HT1080 (cell line): ENCODE measurements at regions not wholly inside any gene's neighbourhood (a gene's known extent, or its start where the extent isn't known, plus 50 kb on each side); places are given as distances from the start of the nearest gene placed in this dataset.

Experiments used
- DNase-seq: peaks from one replicate; pipeline ENCODE4 v3.0.0-alpha.2; 2015; ENCODE audit warnings: low read depth

GRCh38 chr4:24368801-24369200 lies 215.6 kb downstream of the DHX15 start:
- DNase-seq = no peak

DNA sequence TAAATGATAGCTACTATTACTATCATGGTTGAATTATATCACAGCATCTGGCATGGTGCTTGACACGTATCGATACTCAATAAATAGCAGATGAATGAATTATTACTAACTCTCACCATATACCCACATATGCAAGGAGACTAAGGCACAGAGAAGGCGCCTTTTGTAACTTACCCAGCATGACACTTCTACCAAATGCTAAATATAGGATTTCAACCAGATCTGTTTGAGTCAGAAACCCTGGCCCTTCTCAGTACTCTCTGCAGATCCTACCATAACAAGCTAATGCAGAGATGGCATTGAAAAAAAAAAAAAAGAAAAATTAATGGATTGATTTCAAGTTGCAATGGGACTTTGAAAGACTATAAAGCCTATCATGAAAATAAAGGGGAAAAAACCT lies 219.5 kb downstream of the DHX15 start:
- DNase-seq = no peak

- DNase-seq = no peak
These were observed 220.1 kb downstream of the DHX15 start for GRCh38 chr4:24364249-24364648.

GRCh38 chr4:24363751-24364150 lies 220.6 kb downstream of the DHX15 start:
- DNase-seq = no peak

DNA sequence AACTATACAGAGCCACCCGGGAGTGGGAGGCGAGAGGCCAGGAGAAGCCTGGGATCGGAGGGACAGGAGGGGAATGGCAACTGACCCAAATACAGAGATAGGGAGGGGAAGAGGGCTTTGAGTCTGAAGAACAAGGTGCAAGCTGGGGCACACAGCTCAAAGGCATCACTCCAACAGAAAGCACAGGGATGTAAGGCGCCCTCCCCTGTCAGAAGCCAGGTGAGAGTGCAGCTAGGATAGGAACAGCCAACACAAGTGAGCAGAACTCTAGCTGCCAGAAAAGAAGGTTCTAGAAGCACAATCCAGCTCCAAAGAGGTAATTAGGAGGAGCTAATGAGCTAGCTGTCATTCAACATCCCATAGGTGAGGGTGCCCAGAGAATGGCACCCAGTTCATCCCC lies 232.2 kb downstream of the DHX15 start:
- DNase-seq = no peak

DNA sequence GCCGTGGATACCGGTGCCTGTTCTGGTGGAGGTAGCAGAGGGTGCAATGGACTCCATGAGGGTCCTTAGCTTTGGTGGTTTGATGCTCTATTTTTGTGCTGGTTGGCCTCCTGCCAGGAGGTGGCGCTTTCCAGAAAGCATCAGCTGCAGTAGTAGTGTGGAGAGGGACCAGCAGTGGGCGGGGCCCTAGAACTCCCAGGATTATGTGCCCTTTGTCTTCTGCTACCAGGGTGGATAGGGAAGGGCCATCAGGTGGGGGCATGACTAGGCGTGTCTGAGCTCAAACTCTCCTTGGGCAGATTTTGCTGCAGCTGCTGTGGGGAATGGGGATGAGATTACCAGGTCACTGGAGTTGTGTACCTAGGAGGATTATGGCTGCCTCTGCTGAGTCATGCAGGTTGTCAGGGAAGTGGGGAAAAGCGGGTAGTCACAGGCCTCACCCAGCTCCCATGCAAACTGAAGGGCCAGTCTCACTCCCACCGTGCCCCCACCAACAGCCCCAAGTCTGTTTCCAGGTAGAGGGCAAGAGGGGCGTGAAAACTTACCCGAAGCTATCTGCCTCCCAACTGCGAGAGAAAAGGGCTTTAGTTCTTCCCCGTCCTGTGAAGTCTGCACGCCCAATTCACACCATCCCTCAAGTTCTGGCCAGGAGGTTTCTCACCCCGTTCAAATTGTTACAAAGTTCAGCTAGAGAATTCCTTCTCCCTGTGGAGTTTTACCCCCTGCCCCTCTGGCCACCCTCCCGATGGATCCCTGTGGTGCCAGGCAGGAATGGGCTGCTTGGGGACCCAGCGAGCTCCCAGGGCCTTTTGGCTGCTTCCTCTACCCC lies 235.0 kb downstream of the DHX15 start:
- peak; percentile 18 for DNase-seq

DNA sequence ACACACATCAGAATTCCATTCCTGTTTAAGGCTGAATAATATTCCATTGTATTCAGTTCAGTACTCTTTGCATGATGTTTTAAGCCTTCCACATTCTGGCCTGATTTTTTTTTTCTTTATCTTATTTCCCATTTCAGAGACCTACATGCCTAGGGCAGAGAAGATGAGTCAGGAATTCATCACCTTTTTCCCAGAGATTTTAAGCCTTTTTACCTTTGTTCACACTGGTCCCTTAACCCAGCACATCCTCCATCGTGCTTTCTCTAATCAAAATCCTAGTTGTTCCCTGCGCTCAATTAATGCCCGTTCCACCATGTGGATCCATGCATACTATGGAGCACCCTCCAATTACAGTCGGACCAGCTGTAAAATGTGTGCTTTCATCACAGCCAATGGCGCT lies 245.1 kb downstream of the DHX15 start:
- no peak for DNase-seq

DNA sequence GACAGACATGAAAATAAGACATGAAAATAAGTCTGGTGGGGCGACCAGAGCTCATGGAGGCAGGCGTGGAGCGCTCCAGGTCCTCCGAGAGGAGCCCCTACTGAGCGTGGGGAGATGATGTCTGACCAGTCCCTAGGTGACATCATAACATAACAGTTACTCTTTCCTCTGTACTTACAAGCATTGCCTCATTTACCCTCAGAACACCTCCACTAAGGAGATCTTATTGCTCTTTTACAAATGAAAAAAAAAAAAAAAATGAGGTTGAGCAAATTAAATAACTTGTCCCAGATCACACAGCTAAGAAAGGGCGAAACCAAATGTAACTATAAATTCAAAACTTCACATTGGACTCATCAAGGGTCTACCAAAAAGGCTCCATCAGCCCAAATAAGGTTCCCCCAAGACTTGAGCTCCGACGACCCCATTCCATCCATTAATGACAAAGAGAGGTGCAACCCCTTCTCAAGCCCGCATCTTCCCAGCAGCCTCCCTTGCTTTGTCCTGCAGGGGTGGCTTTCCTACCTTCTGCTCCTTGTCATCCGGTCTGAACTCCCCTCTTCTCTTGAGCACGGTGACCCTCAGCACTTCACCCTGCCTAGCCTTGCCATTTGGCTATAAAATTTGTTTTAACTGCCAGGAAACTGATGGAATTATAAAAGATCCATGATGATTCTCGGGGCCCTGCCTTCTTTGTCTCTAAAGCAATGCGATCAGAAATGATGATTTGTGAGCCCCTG lies 246.7 kb downstream of the DHX15 start:
- no peak for DNase-seq

DNA sequence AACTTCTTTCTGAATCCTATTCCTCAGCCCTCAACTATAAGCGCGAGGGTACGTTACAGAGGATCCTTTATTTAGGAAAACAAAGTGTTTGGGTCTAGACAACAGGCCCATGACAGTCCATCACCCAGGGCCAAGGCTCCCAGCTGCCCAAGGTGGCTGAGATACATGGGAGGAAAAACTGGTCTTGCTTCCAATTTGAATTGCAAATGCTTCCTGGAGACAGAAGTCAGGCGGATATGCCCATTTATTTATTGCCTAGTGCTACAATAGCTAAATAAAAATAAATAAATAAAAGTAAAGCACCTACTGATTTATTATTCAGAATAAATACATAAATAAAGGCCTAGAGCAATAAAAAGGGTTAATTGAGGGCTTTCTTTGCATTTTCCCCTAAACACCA lies 248.7 kb downstream of the DHX15 start:
- DNase-seq = no peak

- no peak for DNase-seq
These were observed 249.4 kb downstream of the DHX15 start for GRCh38 chr4:24334906-24335305.

DNA sequence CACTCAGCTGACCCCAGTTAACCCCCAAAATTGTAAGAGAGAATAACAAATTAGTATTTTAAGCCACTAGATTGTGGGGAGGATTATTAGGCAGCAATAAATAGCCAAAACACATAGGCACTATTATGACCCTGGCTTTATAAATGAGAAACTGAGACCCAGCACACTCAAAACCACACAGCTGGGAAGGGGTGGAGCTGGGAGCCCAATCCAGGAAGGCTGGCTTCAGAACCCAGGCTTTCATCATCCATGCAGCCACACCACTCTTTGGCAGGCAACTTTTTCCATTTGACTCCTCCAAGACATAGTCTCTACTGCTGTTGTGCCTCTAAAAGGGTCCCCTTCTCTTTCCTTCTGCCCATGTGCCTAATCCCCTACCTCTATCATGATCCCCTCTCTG lies 253.8 kb downstream of the DHX15 start:
- DNase-seq = no peak

GRCh38 chr4:24330172-24330571 lies 254.2 kb downstream of the DHX15 start:
- DNase-seq = peak; percentile 62

GRCh38 chr4:24328711-24329110 lies 255.6 kb downstream of the DHX15 start:
- DNase-seq = no peak

DNA sequence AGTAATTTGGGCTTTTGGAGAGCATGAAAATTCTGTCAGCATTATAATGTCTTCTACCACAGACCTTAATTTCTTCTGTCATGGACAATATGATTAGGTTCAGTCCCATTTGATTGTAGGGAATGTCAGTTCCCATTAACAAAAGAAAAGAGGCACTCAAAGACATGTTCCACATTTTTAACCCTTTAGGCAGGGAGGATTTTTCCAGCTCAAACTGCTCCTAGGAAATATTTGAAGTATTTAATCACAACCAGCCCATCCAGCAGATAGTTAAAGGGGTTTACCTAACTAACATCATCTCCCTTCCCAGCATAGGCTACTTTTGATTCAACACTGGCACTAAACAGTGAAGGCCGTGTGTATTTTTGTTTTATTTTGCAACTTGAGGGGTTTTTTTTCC lies 256.0 kb downstream of the DHX15 start:
- DNase-seq = no peak

DNA sequence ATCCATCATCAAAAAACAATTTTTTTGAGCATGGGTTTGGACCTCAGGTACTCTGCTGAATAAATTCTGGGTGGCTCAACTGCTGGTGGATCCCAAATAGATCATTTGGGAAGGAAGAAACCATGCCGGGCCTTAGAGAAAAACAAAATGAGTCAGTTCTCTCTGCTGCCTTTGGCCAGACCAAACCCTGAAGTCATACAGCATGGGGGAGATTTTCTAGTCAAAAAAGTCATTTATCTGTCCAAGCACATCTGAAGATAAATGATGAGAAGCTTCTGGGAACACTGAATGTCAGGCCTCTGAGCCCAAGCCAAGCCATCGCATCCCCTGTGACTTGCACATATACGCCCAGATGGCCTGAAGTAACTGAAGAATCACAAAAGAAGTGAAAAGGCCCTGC lies 261.4 kb downstream of the DHX15 start:
- DNase-seq = no peak

GRCh38 chr4:24322511-24322910 lies 261.8 kb downstream of the DHX15 start:
- no peak for DNase-seq

DNA sequence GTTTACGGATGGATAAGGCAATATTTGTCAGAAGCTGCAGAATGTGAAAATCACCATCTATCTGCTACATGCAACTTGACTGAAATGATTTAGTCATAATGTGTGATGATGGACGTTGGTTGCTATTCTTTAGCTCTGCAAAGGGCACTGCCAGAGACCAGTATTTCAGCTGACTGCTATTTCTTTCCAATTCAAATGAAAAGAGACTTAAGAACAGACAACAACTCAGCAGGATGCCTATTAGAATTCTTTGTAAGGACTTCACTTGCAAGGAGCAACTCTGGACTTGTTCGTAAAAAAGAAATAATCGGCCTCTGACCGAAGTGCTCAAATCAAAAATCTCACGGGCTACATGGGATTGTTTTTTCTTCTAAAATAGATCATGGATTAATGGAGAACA lies 262.7 kb downstream of the DHX15 start:
- DNase-seq = no peak

DNA sequence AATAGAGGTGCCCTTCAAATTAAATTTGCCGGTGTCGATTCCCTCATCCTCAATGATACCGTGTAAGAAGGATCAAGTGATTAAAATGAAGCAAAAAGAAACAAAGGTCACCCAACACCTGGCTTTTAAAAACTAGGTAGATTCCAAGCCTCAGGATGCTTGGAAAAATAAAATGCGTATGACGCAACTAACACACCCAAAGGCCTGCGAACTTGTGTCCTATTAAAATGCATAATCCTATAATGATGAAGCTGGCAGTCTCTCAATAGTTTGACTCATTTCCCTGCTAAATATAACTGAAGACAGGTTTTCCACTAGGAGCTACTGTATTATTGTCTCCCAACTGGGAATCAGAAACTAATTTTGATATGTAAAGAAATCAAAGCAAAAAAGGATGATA lies 263.2 kb downstream of the DHX15 start:
- DNase-seq = peak; percentile 52

DNA sequence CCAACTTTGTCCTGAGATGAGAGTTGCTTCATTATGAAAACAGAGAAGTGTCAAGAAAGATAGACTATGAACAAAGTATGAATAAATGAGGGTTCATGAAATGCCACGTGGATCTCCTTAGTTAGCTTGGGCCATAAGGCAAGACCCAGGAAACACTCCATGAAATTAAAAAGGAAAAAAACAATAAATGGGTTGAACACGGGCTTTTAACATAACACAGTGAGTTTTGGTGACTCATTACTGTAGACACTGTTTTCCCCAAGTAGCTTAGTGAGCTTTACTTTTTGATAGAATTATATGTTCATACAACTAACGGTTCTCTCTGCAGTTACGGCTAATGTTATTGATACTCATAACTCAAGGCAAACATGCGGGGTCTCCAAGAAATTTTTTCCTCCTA lies 265.0 kb downstream of the DHX15 start:
- no peak for DNase-seq

- no peak for DNase-seq
These were observed 269.3 kb downstream of the DHX15 start for GRCh38 chr4:24315056-24315455.

DNA sequence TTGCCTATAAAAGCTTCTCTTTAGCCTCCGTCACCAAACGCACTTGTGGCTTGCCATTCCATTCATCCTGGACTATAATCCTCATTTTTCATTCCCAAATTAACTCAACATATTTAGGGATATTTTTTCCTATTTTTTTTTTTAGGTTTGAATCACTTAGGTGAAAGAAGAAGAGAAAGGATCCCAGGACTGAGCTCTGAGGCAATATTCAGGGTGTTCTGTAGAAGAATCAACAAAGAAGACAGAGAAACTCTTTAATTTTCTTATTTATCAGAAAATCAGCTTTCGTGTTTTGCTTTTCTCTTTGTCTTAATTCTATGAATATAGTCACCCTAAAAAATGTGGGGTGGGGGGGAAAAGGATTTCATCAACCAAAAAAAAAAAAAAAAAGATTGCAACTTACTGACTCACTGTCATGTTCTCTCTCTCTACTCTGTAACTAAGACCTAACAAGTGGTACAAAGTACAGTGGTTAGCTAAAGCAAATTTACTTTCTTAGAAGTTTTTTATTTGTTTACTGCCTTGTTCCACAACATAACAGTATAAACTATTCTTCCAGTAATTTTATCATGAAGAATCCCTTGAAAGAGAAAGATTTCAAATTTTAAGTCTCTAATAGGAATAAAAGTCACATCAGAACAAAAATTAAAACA lies 272.0 kb downstream of the DHX15 start:
- no peak for DNase-seq

DNA sequence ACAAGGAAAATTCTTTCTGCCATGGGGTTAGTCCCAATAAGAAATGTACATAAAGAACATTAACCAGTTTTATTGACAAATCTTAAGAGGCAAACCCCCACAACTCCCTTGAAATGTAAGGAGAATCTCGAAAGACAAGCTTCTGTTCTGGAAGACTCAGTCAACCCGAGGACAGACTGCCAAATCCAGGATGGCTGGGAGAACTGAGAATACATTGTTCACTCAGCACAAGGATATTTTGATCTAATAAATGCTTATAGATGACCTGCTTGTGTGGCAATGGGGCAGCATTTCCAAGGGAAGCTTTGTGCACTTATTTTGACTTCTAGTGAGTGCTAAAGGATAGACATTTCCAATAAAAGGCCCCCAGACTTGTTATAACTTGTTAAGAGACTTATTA lies 280.4 kb downstream of the DHX15 start:
- no peak for DNase-seq
